ENCODE measurements at regions not wholly inside any gene's neighbourhood (a gene's known extent, or its start where the extent isn't known, plus 50 kb on each side); places are given as distances from the start of the nearest gene placed in this dataset.

DNA sequence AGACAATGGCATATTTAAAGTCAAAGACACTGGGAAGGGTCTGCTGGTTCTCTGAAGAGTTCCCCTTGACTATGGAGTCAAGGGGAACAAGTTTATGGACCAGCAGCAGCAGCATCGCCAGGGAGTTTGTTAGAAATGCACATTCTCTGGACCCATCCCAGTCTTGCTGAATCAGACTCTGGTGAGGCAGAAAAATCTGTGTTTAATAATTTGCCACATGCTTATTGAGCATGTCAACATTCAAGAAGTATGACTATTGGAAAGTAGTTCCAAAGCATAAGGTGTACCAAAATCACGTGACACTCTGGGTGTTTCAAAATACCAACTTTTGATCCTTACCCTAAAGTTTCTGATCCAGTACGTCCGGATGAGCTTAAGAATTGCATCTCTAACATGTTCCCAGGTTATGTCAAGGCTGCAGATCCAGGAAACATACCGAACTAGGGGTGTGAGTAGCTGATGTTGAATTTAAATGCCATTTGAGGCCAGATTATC is 853.8 kb downstream of the TMEM182 start:
- no peak for TF ChIP-seq RAD21 (IDR thresholded peaks at IDR 0.05; ENCODE audit: low read depth)
- TF ChIP-seq TAF1 (IDR thresholded peaks at IDR 0.05; ENCODE audit: low read depth): no peak
- no peak for TF ChIP-seq FOXM1 (IDR thresholded peaks at IDR 0.05; ENCODE audit: borderline replicate concordance, low read depth)
- no peak for TF ChIP-seq YY1 (IDR thresholded peaks at IDR 0.05; ENCODE audit: low read depth)
- TF ChIP-seq, protein P1, sequence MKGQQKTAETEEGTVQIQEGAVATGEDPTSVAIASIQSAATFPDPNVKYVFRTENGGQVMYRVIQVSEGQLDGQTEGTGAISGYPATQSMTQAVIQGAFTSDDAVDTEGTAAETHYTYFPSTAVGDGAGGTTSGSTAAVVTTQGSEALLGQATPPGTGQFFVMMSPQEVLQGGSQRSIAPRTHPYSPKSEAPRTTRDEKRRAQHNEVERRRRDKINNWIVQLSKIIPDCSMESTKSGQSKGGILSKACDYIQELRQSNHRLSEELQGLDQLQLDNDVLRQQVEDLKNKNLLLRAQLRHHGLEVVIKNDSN (IDR thresholded peaks at IDR 0.05): no peak
- no peak for TF ChIP-seq EP300 (IDR thresholded peaks at IDR 0.05; ENCODE audit: borderline replicate concordance)
- TF ChIP-seq, protein P2, sequence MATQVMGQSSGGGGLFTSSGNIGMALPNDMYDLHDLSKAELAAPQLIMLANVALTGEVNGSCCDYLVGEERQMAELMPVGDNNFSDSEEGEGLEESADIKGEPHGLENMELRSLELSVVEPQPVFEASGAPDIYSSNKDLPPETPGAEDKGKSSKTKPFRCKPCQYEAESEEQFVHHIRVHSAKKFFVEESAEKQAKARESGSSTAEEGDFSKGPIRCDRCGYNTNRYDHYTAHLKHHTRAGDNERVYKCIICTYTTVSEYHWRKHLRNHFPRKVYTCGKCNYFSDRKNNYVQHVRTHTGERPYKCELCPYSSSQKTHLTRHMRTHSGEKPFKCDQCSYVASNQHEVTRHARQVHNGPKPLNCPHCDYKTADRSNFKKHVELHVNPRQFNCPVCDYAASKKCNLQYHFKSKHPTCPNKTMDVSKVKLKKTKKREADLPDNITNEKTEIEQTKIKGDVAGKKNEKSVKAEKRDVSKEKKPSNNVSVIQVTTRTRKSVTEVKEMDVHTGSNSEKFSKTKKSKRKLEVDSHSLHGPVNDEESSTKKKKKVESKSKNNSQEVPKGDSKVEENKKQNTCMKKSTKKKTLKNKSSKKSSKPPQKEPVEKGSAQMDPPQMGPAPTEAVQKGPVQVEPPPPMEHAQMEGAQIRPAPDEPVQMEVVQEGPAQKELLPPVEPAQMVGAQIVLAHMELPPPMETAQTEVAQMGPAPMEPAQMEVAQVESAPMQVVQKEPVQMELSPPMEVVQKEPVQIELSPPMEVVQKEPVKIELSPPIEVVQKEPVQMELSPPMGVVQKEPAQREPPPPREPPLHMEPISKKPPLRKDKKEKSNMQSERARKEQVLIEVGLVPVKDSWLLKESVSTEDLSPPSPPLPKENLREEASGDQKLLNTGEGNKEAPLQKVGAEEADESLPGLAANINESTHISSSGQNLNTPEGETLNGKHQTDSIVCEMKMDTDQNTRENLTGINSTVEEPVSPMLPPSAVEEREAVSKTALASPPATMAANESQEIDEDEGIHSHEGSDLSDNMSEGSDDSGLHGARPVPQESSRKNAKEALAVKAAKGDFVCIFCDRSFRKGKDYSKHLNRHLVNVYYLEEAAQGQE (IDR thresholded peaks at IDR 0.05; ENCODE audit: low read depth): no peak
- no peak for TF ChIP-seq CREB1 (IDR thresholded peaks at IDR 0.05; ENCODE audit: low read depth)
- TF ChIP-seq CEBPB (IDR thresholded peaks at IDR 0.05): no peak
- TF ChIP-seq EGR1 (IDR thresholded peaks at IDR 0.05): no peak

Measured in Ishikawa (cell line).